T-helper 2 cell (primary cell): ENCODE measurements at regions not wholly inside any gene's neighbourhood (a gene's known extent, or its start where the extent isn't known, plus 50 kb on each side); places are given as distances from the start of the nearest gene placed in this dataset.
A peak's percentile ranks its signal among the peaks of the same experiment; 100 is the strongest.
"Not testable (repeated sequence)": the region's sequence is repeated elsewhere in the genome, so short reads cannot be mapped to it uniquely, and the experiment has no call there.

Experiments
- DNase-seq, 5 experiments: peaks; one replicate each; pipeline versions ENCODE4 v3.0.0 to v3.0.0-alpha.2; 2012 to 2022

- peak in 1 of 5 experiments; percentile 83 for DNase-seq
Measured at GRCh38 chr10:37733822-37734221, 123.6 kb downstream of the ZNF248 start.

DNA sequence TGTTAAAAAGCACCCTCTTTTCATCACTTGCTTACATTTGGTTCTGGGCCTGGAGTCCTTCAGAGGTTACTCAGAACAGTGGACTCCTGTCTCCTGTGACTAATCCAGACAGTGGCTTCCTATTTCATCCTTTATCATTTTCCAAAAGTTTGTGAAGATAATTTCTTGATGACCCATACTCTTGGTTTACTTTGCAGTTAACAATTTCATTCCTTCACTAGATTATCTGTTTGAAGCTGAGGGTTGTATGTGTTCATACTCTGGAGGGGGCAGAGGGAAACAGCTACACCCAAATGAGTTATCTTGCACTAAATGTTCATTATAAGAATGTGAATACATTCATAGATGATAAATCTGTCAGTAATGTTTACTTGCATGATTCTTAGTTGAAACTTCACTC is 124.7 kb downstream of the ZNF248 start:
- DNase-seq: no peak

DNA sequence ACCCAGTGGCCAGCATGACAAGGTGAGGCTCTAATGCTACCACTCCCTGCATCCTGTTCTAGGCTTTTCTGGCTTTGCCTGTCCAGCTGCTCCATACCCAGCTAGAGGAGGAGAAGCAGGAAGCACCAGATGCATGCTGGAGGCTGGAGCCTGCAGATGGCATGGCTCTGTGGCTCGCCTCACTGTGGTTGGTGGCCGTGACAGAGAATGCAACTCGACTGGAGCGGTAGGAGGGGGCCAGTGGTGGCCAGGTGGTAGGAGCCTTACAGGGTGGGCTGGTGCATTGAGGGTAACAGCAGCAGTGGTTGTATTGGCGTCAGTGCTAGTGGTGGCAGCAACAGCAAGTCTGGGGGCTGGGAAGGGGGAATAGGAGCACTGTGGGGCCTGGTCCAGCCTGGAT is 128.6 kb downstream of the ZNF248 start:
- DNase-seq: peak in 1 of 5 experiments; percentile 49

DNA sequence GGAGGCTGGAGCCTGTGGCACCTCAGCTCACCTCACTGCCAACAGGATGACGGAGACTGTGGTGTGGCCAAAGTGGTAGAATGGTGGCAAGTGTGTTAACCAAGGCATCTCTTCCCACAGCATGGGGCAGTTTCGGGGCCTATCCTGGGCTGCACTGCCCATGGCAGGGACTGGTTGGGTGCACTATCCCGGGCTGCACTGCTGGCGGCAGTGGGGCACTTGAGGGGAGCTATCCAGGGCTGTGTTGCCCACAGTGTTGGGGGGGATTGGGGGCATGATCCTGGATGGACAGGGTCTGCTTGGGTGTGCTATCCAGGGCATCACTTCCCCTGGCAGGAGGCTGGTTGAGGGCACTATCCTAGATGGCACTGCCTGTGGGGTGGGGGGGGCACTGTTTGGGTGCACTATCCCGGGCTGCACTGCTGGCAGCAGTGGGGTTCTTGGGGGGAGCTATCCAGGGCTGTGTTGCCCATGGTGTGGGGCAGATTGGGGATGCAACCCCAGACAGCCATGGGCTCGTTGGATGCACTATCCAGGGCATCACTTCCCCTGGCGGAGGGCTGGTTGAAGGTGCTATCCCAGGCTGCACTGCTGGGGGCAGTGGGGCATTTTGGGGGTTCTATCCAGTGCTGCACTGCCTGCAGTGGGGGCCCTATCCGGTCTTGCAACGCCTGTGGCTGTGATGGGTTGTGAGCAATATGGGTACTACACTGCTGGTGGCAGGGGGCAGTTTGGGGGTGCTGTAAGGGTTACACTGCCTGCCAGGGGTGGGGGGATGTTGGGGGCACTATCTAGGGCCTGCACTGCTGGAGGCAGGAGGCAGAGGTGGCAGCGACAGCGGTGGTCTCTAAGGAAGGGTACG is 129.7 kb downstream of the ZNF248 start:
- no peak for DNase-seq

GRCh38 chr10:37721100-37721499 is 136.3 kb downstream of the ZNF248 start:
- no peak for DNase-seq

- DNase-seq: not testable (repeated sequence)
Measured at GRCh38 chr10:37718060-37718459, 139.3 kb downstream of the ZNF248 start.

- DNase-seq: no peak
Measured at GRCh38 chr10:37713642-37714041, 143.8 kb downstream of the ZNF248 start.

GRCh38 chr10:37713132-37713501 is 144.3 kb downstream of the ZNF248 start:
- no peak for DNase-seq

GRCh38 chr10:37712489-37713131 is 144.8 kb downstream of the ZNF248 start:
- no peak for DNase-seq

GRCh38 chr10:37711617-37712488 is 145.6 kb downstream of the ZNF248 start:
- DNase-seq: no peak

DNA sequence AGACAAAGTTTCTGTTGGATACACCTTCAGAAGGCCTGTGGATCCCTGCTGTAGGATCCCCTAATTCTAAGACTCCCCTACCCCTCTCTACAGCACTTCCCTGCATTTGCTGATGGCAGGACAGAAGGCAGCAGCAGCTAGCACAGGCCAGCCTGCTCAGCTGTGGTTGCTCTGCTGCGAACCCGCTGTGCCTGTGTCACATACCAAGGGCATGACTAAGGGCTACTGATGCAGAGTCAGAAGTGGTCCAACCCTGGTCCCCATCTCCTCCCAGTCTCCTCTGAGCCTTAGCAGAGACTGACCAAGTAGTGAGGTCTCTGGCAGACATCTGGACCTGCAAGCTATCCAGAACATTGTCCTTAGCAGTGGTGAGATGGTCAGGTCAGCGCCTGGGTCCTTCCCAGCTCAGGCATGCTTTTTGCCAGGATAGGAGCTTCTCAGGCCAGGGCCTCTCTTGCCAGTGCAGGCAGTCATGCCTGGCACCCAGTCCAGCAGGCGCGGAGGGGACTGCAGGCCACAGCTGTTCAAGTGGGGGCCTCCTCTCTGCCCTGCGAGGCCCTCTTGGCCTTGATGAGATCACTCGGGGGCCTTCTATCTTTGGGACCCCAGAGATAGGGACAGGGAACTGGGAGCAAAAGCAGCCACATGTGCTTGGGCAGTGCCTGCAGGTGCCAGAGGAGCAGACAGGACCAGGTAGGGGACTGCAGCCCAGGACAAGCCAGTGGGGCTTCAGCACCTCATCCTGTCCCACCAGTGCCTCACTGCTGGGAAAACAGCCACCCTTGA is 146.4 kb downstream of the ZNF248 start:
- DNase-seq: no peak

DNA sequence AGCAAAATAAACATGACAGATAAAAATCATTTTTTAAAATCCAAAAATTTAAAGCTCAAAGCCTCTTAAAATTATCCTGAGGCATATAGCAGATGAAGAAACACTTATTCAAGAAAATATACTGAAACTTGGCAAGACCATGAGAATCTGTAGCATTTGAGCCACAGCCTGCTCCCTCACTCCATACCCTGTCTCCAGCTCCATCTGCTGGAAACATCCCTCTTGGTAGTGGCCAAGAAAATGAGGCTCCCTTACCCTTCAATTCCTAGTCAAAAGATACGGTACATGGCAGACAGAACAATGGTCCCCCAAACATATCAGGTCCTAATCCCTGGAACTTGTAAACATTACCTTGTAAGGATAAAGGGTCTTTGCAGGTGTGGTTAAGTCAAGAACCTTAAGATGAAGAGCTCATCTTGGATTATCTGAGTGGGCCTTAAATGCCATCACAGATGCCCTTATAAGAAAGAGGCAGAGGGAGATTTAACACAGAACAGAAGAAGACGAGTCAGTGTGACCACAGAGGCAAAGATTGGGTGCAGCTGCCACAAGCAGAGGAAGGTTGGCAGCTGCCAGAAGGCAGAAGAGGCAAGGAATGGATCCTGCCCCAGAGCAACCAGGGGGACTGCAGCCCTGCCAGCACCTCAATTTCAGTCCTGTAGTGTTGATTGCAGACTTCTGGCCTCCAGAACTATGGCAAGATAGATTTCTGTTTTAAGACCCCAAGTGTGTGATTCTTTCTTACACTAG is 149.4 kb downstream of the ZNF248 start:
- no peak for DNase-seq

- DNase-seq: no peak
Measured at GRCh38 chr10:37704566-37704965, 152.8 kb downstream of the ZNF248 start.

- no peak for DNase-seq
Measured at GRCh38 chr10:37703833-37704382, 153.5 kb downstream of the ZNF248 start.

DNA sequence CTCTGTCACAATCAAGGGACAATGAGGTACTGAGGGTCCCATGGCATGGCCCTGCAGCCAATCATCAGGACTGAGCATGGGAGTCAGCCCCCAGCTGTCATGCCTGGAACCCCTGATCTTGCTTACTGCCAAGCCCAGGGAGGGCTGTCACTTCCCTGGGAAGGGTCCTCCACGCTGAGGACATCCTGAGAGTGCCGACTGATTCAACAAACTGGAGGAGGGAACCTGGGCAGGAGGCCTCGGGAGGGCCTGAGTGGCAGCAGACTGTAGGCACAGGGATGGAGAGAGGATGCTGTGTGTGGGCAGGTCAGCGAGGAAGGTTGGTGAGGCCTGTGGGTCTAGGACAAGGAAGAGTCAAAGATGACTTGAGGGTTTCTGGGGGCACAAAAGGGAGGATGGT is 154.3 kb downstream of the ZNF248 start:
- no peak for DNase-seq

DNA sequence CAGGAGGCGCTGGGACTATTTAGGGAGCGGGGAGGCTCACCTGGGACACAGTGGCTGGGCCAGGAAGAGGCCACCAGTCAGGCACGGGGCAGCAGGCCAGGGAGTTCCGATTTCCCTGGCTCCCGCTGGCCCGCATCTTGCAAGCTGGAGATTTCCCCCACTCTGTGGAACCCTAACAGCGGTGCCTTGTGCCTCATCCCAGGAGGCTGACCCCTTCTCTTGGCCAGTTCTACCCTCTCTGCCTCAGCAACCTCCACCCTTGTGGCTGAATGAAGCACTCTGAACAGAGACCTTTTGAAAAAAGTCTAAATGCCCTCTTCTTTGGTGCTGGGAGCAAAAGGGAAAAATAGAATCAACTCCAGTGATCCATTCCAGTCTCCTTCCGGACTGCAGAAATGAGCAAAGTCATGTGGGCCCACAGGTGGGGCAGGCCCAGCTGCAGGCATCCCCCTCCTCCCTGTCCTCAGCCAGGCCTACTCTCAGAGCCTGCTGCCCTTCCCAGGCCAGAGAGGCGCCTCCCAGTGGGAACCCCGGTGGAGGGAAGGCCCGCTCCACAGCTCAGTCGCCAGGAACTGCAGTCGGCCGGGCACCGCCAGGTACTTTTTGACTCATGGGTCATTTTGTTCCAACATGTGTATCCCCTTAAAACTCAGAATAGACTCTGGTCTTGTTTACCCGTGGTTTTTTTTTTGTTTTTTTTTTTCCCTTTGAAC is 155.5 kb downstream of the ZNF248 start:
- no peak for DNase-seq

GRCh38 chr10:37700886-37701780 is 156.3 kb downstream of the ZNF248 start:
- no peak for DNase-seq

DNA sequence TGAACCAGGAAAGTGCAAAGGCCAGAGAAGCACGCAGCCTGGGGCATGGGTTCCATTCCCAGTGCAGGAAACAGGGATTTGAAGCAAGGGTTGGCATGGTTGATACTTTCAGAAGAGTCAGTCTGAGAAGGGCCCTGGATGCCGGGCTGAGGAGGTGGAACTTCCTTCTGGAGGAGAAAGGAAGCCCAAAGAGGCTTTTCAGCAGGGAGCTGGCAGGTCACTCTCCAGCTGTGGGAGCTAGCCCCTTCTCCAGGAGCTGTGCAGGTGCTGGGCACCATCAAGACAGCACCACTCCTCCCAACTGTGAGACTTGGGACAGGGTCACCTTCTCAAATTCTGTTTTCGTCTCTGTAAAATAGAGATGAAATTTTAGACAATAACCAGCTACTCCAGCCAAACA is 169.8 kb downstream of the ZNF248 start:
- no peak for DNase-seq
